ENCODE measurements at regions not wholly inside any gene's neighbourhood (a gene's known extent, or its start where the extent isn't known, plus 50 kb on each side); places are given as distances from the start of the nearest gene placed in this dataset.

GRCh38 chr5:165508861-165509260 is 2003.4 kb downstream of the MAT2B start:
- no peak for DNase-seq

DNA sequence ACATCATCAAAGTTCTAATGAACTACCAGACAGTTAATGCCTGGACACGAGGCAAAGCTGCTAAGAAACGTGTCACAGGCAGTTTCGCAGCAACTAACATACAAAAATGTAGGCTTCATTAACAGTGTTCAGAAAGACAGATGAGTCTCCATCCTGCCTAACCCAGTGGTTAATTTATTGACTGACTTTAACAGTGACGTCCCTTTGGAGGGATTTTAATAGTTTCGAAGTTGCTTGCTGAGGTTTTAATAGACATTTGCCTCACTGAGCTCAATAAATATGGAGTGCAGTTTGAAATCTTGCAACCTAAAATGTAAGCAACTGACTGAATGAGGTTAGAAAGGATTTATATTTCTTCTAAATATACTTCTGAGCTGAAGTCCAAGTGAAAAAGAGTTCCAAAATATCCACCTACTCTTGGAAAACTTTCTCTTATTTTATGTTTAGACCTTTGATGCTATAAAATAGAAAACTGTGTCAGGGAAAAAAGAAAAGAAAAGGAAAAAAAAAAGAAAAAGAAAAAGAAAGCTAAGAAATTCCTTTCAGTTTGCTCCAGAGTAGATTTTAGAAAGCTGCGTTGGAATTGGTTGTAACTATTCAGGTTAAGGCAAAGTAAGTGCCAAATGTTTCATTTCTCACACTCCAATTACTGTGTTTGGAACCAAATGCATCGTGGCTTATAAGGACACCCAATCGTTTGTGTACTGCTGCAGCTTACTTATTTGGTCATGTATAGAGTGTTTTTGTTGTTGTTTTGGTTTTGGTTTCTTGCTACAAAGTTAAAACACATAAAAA is 2016.6 kb downstream of the MAT2B start:
- no peak for DNase-seq

GRCh38 chr5:165525271-165525670 is 2019.9 kb downstream of the MAT2B start:
- DNase-seq = no peak

DNA sequence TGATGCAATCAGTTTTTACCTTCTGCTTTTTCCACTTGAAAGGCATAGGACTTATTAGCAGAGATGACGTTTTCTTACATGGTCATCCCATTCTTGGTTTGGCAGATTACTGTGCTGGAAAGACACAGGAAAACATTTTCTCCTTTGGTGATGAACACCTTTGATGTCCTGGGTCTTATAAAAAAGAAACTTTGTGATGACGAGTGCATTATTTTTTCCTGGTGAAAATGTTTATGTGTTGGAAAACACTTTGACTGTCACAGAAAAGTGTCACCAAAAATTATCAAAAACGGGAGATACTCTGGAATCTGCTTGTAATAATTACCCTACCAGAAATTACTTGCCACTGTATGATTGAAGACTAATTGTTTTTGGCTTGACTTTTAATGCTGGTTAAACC is 2020.9 kb downstream of the MAT2B start:
- no peak for DNase-seq

- no peak for DNase-seq
Observed at GRCh38 chr5:165527577-165527976, 2022.2 kb downstream of the MAT2B start.

DNA sequence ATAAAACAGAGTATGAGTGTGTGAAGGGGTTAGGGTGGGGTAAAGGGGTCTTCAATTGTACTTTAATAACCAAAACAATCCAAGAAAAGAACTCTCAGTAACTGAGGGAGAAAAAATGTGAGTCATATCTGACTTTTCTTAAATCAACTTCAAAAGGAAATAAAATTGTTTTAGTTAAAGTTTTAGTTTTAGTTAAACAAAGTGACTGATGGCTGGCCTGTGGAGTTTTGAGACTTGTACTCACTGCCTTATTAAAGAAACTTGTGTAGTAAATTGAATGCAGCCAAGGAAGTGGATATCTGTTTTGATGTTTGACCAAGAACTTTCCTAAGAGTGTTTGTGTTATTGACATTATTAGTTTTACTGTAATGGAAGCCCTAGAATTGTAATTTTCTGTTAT is 2032.6 kb downstream of the MAT2B start:
- no peak for DNase-seq

GRCh38 chr5:165559645-165560044 is 2054.2 kb downstream of the MAT2B start:
- peak; percentile 97 for DNase-seq

GRCh38 chr5:165560648-165561047 is 2055.2 kb downstream of the MAT2B start:
- no peak for DNase-seq

DNA sequence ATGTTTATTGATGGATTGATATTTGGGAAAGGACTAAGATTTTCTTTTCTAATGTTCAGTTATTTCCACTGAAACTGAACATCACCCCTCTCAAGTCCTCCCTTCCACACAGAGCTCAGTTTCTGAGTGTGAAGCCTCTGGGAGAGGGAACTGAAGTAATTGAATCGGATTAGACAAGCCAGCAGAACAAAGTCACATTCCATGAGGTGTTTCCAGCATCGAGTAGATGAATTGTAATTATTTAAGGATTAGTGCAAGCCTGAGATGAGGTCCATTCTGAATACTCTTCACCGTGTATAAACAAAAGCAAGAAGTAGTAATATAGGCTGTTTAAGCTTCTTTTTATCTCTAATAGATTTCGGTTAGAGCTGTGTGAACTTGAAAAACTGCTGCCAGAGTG is 2060.5 kb downstream of the MAT2B start:
- DNase-seq = no peak

DNA sequence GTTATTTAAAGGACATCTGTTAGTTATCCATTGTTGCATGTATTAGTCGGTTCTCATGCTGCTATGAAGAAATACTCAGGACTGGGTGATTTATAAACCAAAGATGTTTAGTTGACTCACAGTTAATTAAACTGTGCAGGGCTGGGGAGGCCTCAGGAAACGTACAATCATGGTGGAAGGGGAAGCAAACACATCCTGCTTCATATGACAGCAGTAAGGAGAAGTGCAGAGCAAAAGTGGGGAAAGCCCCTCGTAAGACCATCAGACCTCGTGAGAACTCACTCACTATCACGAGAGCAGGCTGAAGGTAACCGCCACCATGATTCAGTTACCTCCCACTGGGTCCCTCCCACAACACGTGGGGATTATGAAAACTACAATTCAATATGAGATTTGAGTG is 2064.1 kb downstream of the MAT2B start:
- no peak for DNase-seq

GRCh38 chr5:165573445-165573844 is 2068.0 kb downstream of the MAT2B start:
- DNase-seq = no peak

DNA sequence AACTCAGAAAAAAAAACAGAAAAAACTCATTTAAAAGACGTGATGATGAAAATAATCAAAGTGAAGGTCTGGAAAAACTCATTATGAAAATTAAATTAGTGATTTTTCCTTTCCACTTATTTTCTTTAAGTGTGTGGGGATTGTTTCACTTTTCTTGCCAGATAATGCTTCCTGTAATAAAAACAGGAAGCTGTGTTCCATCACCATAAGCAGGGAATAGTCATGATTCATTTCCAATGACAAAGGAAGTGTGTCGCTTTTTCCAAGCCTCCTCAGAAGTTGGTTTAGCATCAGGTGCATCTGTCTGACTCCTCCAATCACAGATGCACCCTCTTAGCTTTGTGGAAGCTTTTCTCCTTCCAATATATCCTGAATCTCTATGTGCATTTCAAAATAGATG is 2068.7 kb downstream of the MAT2B start:
- DNase-seq = no peak

- DNase-seq = no peak
Observed at GRCh38 chr5:165576678-165577275, 2071.4 kb downstream of the MAT2B start.

GRCh38 chr5:165579911-165580310 is 2074.5 kb downstream of the MAT2B start:
- DNase-seq = no peak

- DNase-seq = no peak
Observed at GRCh38 chr5:165594693-165595092, 2089.3 kb downstream of the MAT2B start.

DNA sequence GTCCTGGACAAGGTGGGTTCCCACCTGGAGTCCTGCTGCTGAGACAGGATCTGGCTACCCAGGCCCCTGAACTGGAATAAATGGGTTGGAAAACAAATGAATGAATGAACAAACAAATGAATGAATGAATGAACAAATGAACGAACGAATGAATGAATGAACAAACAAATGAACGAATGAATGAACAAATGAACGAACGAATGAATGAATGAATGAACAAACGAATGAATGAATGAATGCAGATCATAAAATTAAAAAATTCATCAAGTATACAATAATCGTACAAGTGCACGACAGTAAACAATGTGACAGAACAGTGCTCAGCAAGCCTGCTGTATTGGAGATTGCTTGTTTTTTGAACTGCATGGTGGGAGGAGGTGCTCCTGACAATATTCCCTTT is 2097.1 kb downstream of the MAT2B start:
- DNase-seq = no peak

DNA sequence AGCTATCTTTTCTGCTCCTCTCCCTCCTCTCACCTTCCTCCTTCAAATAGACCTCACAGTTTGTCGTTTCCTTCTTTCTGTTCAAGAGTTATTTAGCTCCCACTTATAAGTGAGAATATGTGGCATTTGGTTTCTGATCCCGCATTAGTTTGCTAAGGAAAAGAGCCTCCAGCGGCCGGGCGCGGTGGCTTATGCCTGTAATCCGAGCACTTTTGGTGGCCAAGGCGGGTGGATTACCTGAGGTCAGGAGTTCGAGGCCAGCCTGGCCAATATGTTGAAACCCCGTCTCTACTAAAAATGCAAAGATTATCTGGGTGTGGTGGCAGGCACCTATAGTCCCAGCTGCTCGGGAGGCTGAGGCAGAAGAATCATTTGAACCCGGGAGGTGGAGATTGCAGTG is 2101.6 kb downstream of the MAT2B start:
- no peak for DNase-seq

GRCh38 chr5:165609871-165610270 is 2104.5 kb downstream of the MAT2B start:
- no peak for DNase-seq

DNA sequence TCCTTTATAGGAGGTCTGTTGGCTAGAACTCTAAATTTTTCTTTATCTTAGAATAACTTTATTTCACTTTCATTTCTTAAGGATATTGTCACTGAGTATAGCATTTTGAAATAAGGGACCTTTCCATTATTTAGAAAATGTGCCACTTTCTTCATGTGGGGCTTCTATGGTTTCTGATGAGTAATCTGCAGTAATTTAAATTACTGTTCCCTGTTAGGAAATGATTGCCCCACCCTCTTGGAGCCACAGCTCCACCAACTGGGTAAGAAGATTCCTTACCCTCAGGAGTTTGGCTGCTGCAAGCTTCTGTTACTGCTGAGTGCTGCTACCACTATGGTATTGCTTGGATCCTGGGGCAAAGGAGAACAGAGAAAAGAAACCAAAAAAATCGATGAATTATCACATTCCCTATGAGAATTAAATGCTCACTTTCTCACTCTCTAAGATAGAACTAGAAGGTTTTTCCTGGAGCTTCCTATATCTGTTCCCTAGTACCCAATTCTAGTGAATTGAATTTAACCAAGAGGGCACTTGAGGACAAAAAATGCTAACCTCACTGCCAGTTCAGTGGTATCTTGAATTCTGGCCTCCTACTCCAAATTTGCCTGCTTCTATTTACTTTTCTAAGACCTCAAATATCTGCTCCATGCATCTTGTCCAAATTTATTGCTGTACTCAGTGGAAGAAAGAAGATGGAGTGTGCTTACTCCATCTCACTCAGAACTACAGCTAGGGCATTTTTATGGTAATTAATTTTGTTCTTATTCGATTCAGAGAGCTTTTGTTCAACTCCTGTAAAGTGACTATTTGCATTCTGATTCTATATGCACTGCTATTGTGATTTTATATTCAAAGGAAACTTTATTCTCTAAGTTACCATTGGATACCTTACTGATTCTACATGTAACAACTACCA is 2111.3 kb downstream of the MAT2B start:
- DNase-seq = no peak

GRCh38 chr5:165617491-165617890 is 2112.1 kb downstream of the MAT2B start:
- no peak for DNase-seq

DNA sequence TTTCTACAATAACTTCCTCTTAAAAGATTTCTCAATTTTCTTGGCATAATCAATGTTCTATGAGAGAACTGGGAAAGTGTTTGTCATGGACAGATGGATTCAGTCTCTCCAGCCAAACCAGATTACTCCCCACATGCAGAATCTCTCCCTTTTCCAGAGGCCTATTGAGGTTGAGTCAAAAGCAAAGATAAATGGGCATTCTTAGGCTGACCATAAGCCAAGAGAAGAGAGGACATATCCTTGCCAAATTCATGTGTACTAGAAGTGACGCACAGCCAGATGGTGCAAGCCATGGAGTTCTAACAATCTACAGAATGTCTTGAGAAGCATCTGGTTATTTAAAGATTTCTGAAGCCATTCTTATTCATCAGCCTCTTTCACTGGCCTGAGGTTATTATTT is 2115.0 kb downstream of the MAT2B start:
- DNase-seq = no peak

GRCh38 chr5:165622864-165623536 is 2117.6 kb downstream of the MAT2B start:
- no peak for DNase-seq

All from SIG-M5 (cell line).